ENCODE measurements at regions not wholly inside any gene's neighbourhood (a gene's known extent, or its start where the extent isn't known, plus 50 kb on each side); places are given as distances from the start of the nearest gene placed in this dataset.

DNA sequence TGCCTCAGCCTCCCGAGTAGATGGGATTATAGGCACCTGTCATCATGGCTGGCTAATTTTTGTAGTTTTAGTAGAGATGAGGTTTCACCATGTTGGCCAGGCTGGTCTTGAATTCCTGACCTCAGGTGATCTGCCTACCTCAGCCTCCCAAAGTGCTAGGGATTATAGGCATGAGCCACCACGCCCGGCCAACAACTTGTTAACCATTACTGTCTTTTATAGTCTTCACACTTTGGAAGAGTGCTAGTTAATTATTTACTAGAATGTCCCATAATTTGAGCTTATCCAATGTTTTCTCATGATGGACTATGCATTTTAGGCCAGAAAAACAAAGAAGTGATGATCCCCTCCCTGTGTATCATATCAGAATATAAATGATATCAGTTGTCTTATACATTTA, 288.6 kb upstream of the CBLB start:
- TF ChIP-seq ZNF70 (CRISPR knock-in tag; IDR thresholded peaks at IDR 0.05) (no peak), ARNTL (CRISPR knock-in tag; IDR thresholded peaks at IDR 0.05; ENCODE audit: borderline replicate concordance, low read depth) (no peak)
- TF ChIP-seq, protein P1, sequence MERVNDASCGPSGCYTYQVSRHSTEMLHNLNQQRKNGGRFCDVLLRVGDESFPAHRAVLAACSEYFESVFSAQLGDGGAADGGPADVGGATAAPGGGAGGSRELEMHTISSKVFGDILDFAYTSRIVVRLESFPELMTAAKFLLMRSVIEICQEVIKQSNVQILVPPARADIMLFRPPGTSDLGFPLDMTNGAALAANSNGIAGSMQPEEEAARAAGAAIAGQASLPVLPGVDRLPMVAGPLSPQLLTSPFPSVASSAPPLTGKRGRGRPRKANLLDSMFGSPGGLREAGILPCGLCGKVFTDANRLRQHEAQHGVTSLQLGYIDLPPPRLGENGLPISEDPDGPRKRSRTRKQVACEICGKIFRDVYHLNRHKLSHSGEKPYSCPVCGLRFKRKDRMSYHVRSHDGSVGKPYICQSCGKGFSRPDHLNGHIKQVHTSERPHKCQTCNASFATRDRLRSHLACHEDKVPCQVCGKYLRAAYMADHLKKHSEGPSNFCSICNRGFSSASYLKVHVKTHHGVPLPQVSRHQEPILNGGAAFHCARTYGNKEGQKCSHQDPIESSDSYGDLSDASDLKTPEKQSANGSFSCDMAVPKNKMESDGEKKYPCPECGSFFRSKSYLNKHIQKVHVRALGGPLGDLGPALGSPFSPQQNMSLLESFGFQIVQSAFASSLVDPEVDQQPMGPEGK (CRISPR knock-in tag; IDR thresholded peaks at IDR 0.05; ENCODE audit: borderline replicate concordance): no peak
- TF ChIP-seq, protein P2, sequence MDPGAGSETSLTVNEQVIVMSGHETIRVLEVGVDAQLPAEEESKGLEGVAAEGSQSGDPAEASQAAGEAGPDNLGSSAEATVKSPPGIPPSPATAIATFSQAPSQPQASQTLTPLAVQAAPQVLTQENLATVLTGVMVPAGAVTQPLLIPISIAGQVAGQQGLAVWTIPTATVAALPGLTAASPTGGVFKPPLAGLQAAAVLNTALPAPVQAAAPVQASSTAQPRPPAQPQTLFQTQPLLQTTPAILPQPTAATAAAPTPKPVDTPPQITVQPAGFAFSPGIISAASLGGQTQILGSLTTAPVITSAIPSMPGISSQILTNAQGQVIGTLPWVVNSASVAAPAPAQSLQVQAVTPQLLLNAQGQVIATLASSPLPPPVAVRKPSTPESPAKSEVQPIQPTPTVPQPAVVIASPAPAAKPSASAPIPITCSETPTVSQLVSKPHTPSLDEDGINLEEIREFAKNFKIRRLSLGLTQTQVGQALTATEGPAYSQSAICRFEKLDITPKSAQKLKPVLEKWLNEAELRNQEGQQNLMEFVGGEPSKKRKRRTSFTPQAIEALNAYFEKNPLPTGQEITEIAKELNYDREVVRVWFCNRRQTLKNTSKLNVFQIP (CRISPR knock-in tag; IDR thresholded peaks at IDR 0.05; ENCODE audit: borderline replicate concordance, low read depth): no peak

Data from SK-N-SH treated with all-trans-retinoic acid at 6 μM for 48 hours (cell line).